ENCODE measurements at regions not wholly inside any gene's neighbourhood (a gene's known extent, or its start where the extent isn't known, plus 50 kb on each side); places are given as distances from the start of the nearest gene placed in this dataset.
A peak's percentile ranks its signal among the peaks of the same experiment; 100 is the strongest.

DNA sequence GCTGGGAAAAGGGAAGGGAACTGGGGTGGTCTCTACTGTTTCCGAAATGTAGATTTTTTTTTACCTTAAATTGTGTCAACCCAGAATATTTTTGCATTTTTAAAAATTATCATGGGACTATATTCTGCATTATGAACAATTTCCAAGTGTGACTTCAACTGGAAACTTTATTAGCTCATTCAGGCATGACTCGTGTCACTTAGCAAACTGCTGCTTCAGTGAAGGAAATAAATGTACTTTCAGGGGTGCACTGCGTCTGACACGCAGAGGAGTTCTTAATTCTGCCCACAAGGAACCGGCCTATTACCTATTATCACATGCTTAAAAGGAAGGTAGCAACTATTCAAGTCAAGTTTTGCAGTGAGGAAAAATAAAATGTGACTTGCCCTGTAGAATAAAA, 291.3 kb upstream of the PRDM1 start:
- TF ChIP-seq, protein P1, sequence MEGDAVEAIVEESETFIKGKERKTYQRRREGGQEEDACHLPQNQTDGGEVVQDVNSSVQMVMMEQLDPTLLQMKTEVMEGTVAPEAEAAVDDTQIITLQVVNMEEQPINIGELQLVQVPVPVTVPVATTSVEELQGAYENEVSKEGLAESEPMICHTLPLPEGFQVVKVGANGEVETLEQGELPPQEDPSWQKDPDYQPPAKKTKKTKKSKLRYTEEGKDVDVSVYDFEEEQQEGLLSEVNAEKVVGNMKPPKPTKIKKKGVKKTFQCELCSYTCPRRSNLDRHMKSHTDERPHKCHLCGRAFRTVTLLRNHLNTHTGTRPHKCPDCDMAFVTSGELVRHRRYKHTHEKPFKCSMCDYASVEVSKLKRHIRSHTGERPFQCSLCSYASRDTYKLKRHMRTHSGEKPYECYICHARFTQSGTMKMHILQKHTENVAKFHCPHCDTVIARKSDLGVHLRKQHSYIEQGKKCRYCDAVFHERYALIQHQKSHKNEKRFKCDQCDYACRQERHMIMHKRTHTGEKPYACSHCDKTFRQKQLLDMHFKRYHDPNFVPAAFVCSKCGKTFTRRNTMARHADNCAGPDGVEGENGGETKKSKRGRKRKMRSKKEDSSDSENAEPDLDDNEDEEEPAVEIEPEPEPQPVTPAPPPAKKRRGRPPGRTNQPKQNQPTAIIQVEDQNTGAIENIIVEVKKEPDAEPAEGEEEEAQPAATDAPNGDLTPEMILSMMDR (IDR thresholded peaks at IDR 0.05; ENCODE audit: control extremely low read depth, extremely low read depth): no peak
- Histone ChIP-seq H3K4me3 (no peak overlapping the region), H3K9me3 (ENCODE audit: control insufficient read depth in 4 of 4, insufficient read depth in 3 of 4, low read length in 3 of 4) (no peaks in the 10 kb centered on the region), H3K27me3 (ENCODE audit: control insufficient read depth in 3 of 3, insufficient read depth in 3 of 3, low read length in 2 of 3) (peaks cover 0 to 5% (median 0%) of the 10 kb centered on the region in 3 donors), H3K4me1 (ENCODE audit: control insufficient read depth in 5 of 5, insufficient read depth in 5 of 5, low read length in 5 of 5) (peaks cover 0 to 44% (median 9%) of the 10 kb centered on the region in 5 donors), H3K27ac (ENCODE audit: low read depth in 1 of 2, low read length in 1 of 2) (no peak overlapping the region), H3K9ac (ENCODE audit: insufficient read depth in 1 of 2, low read length in 2 of 2) (no peak overlapping the region), H3K36me3 (ENCODE audit: control insufficient read depth in 4 of 4, insufficient read depth in 4 of 4, low read length in 4 of 4) (no peaks in the 10 kb centered on the region)
- 77 to 87% methylated on average over 5 of the region's 5 CpGs for WGBS, 2 donors
- ATAC-seq (ENCODE audit: insufficient read depth, low FRiP score) (no peak), DNase-seq (no peak)

- no peak overlapping the region for H3K9ac ChIP-seq (ENCODE audit: insufficient read depth in 1 of 2, low read length in 2 of 2)
- H3K4me3 ChIP-seq: no peak overlapping the region
- peaks cover 0 to 43% (median 8%) of the 10 kb centered on the region in 5 donors for H3K4me1 ChIP-seq (ENCODE audit: control insufficient read depth in 5 of 5, insufficient read depth in 5 of 5, low read length in 5 of 5)
- DNase-seq (no peak), ATAC-seq (ENCODE audit: insufficient read depth, low FRiP score) (peak; percentile 23)
- TF ChIP-seq, protein P1 (IDR thresholded peaks at IDR 0.05; ENCODE audit: control extremely low read depth, extremely low read depth): no peak
- H3K9me3 ChIP-seq (ENCODE audit: control insufficient read depth in 4 of 4, insufficient read depth in 3 of 4, low read length in 3 of 4): no peaks in the 10 kb centered on the region
- 30 to 40% methylated on average over 5 of the region's 5 CpGs for WGBS, 2 donors
- H3K27ac ChIP-seq (ENCODE audit: low read depth in 1 of 2, low read length in 1 of 2): no peak overlapping the region
- H3K36me3 ChIP-seq (ENCODE audit: control insufficient read depth in 4 of 4, insufficient read depth in 4 of 4, low read length in 4 of 4): no peaks in the 10 kb centered on the region
- peaks cover 0 to 5% (median 0%) of the 10 kb centered on the region in 3 donors for H3K27me3 ChIP-seq (ENCODE audit: control insufficient read depth in 3 of 3, insufficient read depth in 3 of 3, low read length in 2 of 3)
Measured at GRCh38 chr6:105794239-105794638, 291.9 kb upstream of the PRDM1 start.

DNA sequence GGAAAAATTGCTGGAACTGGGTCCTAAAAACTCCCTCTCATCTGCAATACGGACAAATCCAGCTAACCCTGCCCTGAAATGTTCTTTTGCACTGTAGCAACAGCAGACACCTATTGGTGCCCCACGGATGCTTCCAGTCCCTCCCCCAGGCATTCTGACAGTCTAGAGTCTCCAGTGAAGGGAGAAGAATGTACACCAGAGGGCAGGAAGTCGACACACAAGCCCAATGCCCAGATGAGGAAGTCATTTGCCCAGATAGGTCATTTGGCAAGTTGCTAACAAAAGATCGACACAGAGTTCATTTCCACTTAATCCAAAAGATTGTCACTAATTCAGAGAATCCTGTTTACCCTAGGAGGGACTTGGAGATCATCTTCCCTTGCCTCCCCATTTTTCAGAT, 293.0 kb upstream of the PRDM1 start:
- Histone ChIP-seq H3K9ac (ENCODE audit: insufficient read depth in 1 of 2, low read length in 2 of 2) (no peak overlapping the region), H3K36me3 (ENCODE audit: control insufficient read depth in 4 of 4, insufficient read depth in 4 of 4, low read length in 4 of 4) (no peaks in the 10 kb centered on the region), H3K9me3 (ENCODE audit: control insufficient read depth in 4 of 4, insufficient read depth in 3 of 4, low read length in 3 of 4) (no peaks in the 10 kb centered on the region), H3K27ac (ENCODE audit: low read depth in 1 of 2, low read length in 1 of 2) (no peak overlapping the region), H3K27me3 (ENCODE audit: control insufficient read depth in 3 of 3, insufficient read depth in 3 of 3, low read length in 2 of 3) (peaks cover 0 to 5% (median 0%) of the 10 kb centered on the region in 3 donors), H3K4me1 (ENCODE audit: control insufficient read depth in 5 of 5, insufficient read depth in 5 of 5, low read length in 5 of 5) (peaks cover 0 to 32% (median 6%) of the 10 kb centered on the region in 5 donors), H3K4me3 (no peak overlapping the region)
- TF ChIP-seq, protein P1 (IDR thresholded peaks at IDR 0.05; ENCODE audit: control extremely low read depth, extremely low read depth): no peak
- WGBS, 2 donors: 30 to 45% methylated on average over 4 of the region's 4 CpGs
- DNase-seq (no peak), ATAC-seq (ENCODE audit: insufficient read depth, low FRiP score) (no peak)
